K562 (cell line): ENCODE measurements at regions not wholly inside any gene's neighbourhood (a gene's known extent, or its start where the extent isn't known, plus 50 kb on each side); places are given as distances from the start of the nearest gene placed in this dataset.

Experiments
- ATAC-seq: fragments of 200-7000 bp; cut with Tn5 transposase; 3 replicates; pipeline ENCODE4 v1.9.1; 2020; ENCODE audit warnings: moderate library complexity
- BruUV-seq: library from RNA; stranded (reverse); fragments of 400-500 nt; replicated peaks from 2 replicates; lab custom pipeline; 2021; lab: Mats Ljungman, UMichigan
- CTCF ChIA-PET: fragments of 300-600 bp; formaldehyde crosslinking; extraction: SDS; loops from one replicate; lab custom pipeline; 2021; ENCODE audit warnings: low intra/inter-chr PET ratio; lab: Yijun Ruan, JAX
- POLR2A ChIA-PET: fragments of 300-600, 350-650 bp; sonication (Branson Sonifier 250); formaldehyde crosslinking; extraction: SDS; loops from one replicate; lab custom pipeline; 2021; ENCODE audit warnings: antibody characterized with exemption, inconsistent platforms; lab: Yijun Ruan, JAX
- DNase-seq, 4 experiments: peaks; one replicate each; pipeline versions ENCODE4 v3.0.0 to v3.0.0-alpha.2; 2011 to 2018; ENCODE audit warnings: low spot score in 3 of 4, mixed read lengths in 3 of 4; ENCODE audit errors: extremely low read depth in 1 of 4
- FAIRE-seq: peaks from 2 replicates; lab custom pipeline; 2011; peaks lifted over from hg19 to GRCh38; lab: Jason Lieb, UNC
- H2AFZ ChIP-seq: 2 replicates; pipeline ENCODE4 v1.6.0; 2011; ENCODE audit warnings: low read depth, low read length, control low read depth, inconsistent platforms
- H3K27ac ChIP-seq: fragments of 200-600 bp; 3 replicates; pipeline ENCODE4 v1.8.0; 2011; ENCODE audit warnings: low read depth, mild to moderate bottlenecking, control low read depth, inconsistent platforms, low read length, moderate library complexity, mixed read lengths; ENCODE audit errors: extremely low read depth
- H3K27me3 ChIP-seq, 2 experiments: fragments of 300-600 bp in 1 of 2; 2 replicates in 1 of 2; 3 replicates in 1 of 2; pipeline versions ENCODE4 v1.6.0 to v1.8.0; 2011; ENCODE audit warnings: inconsistent platforms in 2 of 2, low read length in 2 of 2, mild to moderate bottlenecking in 1 of 2, mixed read lengths in 1 of 2, moderate library complexity in 1 of 2; ENCODE audit not compliant: control insufficient read depth in 2 of 2, insufficient read depth in 2 of 2
- H3K36me3 ChIP-seq: fragments of 300-600 bp; 3 replicates; pipeline ENCODE4 v1.8.0; 2011; ENCODE audit warnings: mild to moderate bottlenecking, low read length, inconsistent platforms; ENCODE audit not compliant: control insufficient read depth, insufficient read depth
- H3K4me1 ChIP-seq, 2 experiments: fragments of 200-600 bp in 1 of 2; replicated peaks in 1 of 2; 2 replicates in 1 of 2; 3 replicates in 1 of 2; pipeline versions ENCODE4 v1.5.1 to v1.8.0; 2011; ENCODE audit warnings: inconsistent platforms in 2 of 2, low read length in 2 of 2, mild to moderate bottlenecking in 1 of 2, mixed read lengths in 1 of 2, moderate library complexity in 1 of 2; ENCODE audit not compliant: control insufficient read depth in 2 of 2, insufficient read depth in 2 of 2
- H3K4me2 ChIP-seq: 2 replicates; pipeline ENCODE4 v1.6.1; 2011; ENCODE audit warnings: low read length, control low read depth, inconsistent platforms, mixed read lengths; ENCODE audit not compliant: insufficient read depth
- H3K4me3 ChIP-seq: fragments of 200-600 bp; sonication (generic), shearing (Covaris generic); 2 replicates; pipeline ENCODE4 v1.5.1; 2016; ENCODE audit warnings: control low read depth, inconsistent platforms
- H3K79me2 ChIP-seq: fragments of 200-600 bp; 3 replicates; pipeline ENCODE4 v1.8.0; 2011; ENCODE audit warnings: low read length, inconsistent platforms; ENCODE audit not compliant: control insufficient read depth, insufficient read depth
- H3K9ac ChIP-seq, 2 experiments: 2 replicates each; pipeline versions ENCODE4 v1.6.0 to v1.6.1; 2011; ENCODE audit warnings: low read depth in 2 of 2, low read length in 2 of 2, control low read depth in 1 of 2, inconsistent platforms in 1 of 2, mild to moderate bottlenecking in 1 of 2, mixed read lengths in 1 of 2; ENCODE audit not compliant: insufficient read depth in 1 of 2
- H3K9me1 ChIP-seq: one replicate; pipeline ENCODE4 v1.6.0; 2011; ENCODE audit warnings: inconsistent platforms, mild to moderate bottlenecking, low read length, moderate library complexity; ENCODE audit not compliant: control insufficient read depth, insufficient read depth
- H3K9me3 ChIP-seq: replicated peaks from 2 replicates; pipeline ENCODE4 v1.5.1; 2011; ENCODE audit warnings: low read depth, low read length, inconsistent platforms; ENCODE audit not compliant: control insufficient read depth, insufficient read depth
- H4K20me1 ChIP-seq: replicated peaks from 2 replicates; pipeline ENCODE4 v1.6.1; 2011; ENCODE audit warnings: low read length, inconsistent platforms, mixed read lengths; ENCODE audit not compliant: control insufficient read depth, insufficient read depth
- DMBX1 ChIP-seq: fragments of 250-450 bp; sonication (Bioruptor Pico); IDR thresholded peaks from 2 replicates; pipeline ENCODE4 v1.8.0; 2022; ENCODE audit warnings: inconsistent platforms, mild to moderate bottlenecking, moderate library complexity, borderline replicate concordance
- KDM4B ChIP-seq, 2 experiments: fragments of 450-650 bp in 1 of 2; sonication (generic) in 1 of 2; IDR thresholded peaks; 2 replicates each; pipeline ENCODE4 v1.6.1; 2016 to 2017; ENCODE audit warnings: borderline replicate concordance in 2 of 2, antibody characterized with exemption in 1 of 2, low read depth in 1 of 2, mild to moderate bottlenecking in 1 of 2
- KLF16 ChIP-seq: IDR thresholded peaks from 2 replicates; pipeline ENCODE4 v1.6.1; 2016; ENCODE audit warnings: antibody characterized with exemption
- MYNN ChIP-seq, 2 experiments: sonication (generic); formaldehyde crosslinking in 1 of 2; IDR thresholded peaks; 2 replicates each; pipeline versions ENCODE4 v1.5.0 to v1.6.1; 2016 to 2020; ENCODE audit warnings: antibody characterized with exemption in 1 of 2, missing genetic modification reagents in 1 of 2
- NRF1 ChIP-seq, 2 experiments: fragments of 450-650 bp; IDR thresholded peaks in 1 of 2; conservative IDR thresholded peaks in 1 of 2; 2 replicates each; pipeline ENCODE4 v1.6.1; 2014; ENCODE audit warnings: mild to moderate bottlenecking in 2 of 2
- SP2 ChIP-seq: IDR thresholded peaks from 2 replicates; pipeline ENCODE4 v1.6.1; 2011; ENCODE audit warnings: mild to moderate bottlenecking, low read depth, low read length, moderate library complexity; ENCODE audit not compliant: poor library complexity, severe bottlenecking; ENCODE audit errors: extremely low read depth
- ZNF561 ChIP-seq: fragments of 450-650 bp; formaldehyde crosslinking; conservative IDR thresholded peaks from 2 replicates; pipeline ENCODE4 v1.4.0; 2020; ENCODE audit warnings: mild to moderate bottlenecking, moderate library complexity
- ZNF79 ChIP-seq: fragments of 250-450 bp; sonication (Bioruptor Pico); IDR thresholded peaks from 2 replicates; pipeline ENCODE4 v1.4.0; 2020; ENCODE audit warnings: low read depth, mild to moderate bottlenecking, moderate library complexity
- WGBS: fragments of 100-300 bp; shearing (Covaris generic); methylation state at CpG from one replicate; pipeline ENCODE4 v1.1.6; 2016; ENCODE audit warnings: low coverage, mixed read lengths; ENCODE audit not compliant: insufficient coverage; ENCODE audit errors: missing lambda C conversion rate; 5-methylcytosine and 5-hydroxymethylcytosine counted together
- in situ Hi-C: fragments of 300-500 bp; cut with MboI; formaldehyde crosslinking; loops from 4 replicates; pipeline ENCODE4 v1.15.0; 2018; ENCODE audit warnings: inconsistent platforms, mixed read lengths
- intact Hi-C: fragments of 100-400 bp; cut with micrococcal nuclease; formaldehyde crosslinking; loops from 2 replicates; pipeline ENCODE4 v1.14.2; 2022
- TF ChIP-seq, protein P1 (sequence below): IDR thresholded peaks from 2 replicates; pipeline ENCODE4 v1.6.1; 2011; ENCODE audit warnings: borderline replicate concordance, low read depth, mild to moderate bottlenecking, moderate library complexity, low read length; ENCODE audit not compliant: insufficient read depth, poor library complexity, severe bottlenecking
- TF ChIP-seq, protein P2 (sequence below): sonication (generic); formaldehyde crosslinking; IDR thresholded peaks from 2 replicates; pipeline ENCODE4 v1.8.0; 2023; ENCODE audit warnings: mild to moderate bottlenecking, missing genetic modification reagents

DNA sequence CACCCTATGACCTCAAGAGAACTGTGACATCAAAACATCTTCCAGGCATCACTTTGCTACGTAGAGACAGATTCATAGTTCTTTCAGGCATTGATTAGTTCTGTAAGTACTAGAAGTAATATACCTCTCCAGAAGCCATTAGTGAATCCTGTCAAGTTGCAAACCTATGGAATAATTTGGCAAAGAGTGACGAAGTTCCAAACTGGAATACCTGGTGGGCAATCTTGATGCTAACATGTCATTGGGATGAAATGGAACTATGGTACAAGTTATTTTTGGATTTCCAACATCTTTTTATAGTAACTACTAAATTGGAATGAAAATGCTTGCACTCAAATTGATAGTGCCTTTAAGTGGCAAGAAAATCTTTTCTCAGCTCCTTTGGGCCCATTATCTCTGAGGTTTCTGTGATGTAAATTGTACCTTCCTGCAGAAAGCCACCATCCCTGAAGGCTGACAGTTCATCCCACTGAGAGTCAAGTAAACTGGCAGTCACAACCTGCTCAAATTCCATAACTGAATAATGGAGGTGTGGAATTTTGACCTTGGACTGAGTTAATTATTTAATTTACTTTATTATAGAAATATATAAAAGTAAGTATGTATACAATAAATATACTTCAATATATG lies 435.5 kb downstream of the DTWD2 start:
- Histone ChIP-seq H3K9ac (no peak overlapping the region), H3K4me2 (no peak overlapping the region), H3K79me2 (no peaks in the 10 kb centered on the region), H3K4me3 (no peak overlapping the region), H2AFZ (no peak overlapping the region), H3K27me3 (no peaks in the 10 kb centered on the region), H3K4me1 (no peaks in the 10 kb centered on the region), H3K9me1 (no peaks in the 10 kb centered on the region), H3K36me3 (no peaks in the 10 kb centered on the region), H3K27ac (no peak overlapping the region), H3K9me3 (no peaks in the 10 kb centered on the region), H4K20me1 (no peaks in the 10 kb centered on the region)
- WGBS, result 3% methylated on average over 2 of the region's 2 CpGs
- in situ Hi-C loops (no loop called here), intact Hi-C loops (no loop called here)
- ChIA-PET CTCF (no interaction called here), POLR2A (no interaction called here)
- BruUV-seq, result no TSS peak
- DNase-seq (no peak), ATAC-seq (no peak), FAIRE-seq (no peak)
- TF ChIP-seq, protein P1, sequence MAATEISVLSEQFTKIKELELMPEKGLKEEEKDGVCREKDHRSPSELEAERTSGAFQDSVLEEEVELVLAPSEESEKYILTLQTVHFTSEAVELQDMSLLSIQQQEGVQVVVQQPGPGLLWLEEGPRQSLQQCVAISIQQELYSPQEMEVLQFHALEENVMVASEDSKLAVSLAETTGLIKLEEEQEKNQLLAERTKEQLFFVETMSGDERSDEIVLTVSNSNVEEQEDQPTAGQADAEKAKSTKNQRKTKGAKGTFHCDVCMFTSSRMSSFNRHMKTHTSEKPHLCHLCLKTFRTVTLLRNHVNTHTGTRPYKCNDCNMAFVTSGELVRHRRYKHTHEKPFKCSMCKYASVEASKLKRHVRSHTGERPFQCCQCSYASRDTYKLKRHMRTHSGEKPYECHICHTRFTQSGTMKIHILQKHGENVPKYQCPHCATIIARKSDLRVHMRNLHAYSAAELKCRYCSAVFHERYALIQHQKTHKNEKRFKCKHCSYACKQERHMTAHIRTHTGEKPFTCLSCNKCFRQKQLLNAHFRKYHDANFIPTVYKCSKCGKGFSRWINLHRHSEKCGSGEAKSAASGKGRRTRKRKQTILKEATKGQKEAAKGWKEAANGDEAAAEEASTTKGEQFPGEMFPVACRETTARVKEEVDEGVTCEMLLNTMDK, result no peak
- TF ChIP-seq, protein P2, sequence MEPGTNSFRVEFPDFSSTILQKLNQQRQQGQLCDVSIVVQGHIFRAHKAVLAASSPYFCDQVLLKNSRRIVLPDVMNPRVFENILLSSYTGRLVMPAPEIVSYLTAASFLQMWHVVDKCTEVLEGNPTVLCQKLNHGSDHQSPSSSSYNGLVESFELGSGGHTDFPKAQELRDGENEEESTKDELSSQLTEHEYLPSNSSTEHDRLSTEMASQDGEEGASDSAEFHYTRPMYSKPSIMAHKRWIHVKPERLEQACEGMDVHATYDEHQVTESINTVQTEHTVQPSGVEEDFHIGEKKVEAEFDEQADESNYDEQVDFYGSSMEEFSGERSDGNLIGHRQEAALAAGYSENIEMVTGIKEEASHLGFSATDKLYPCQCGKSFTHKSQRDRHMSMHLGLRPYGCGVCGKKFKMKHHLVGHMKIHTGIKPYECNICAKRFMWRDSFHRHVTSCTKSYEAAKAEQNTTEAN (CRISPR knock-in tag), result no peak
- TF ChIP-seq ZNF79 (CRISPR knock-in tag) (no peak), NRF1 (conservative IDR thresholded peaks at IDR 0.05 in 1 of 2, IDR thresholded peaks at IDR 0.05 in 1 of 2) (no peak), KDM4B (IDR thresholded peaks at IDR 0.05; ENCODE audit: borderline replicate concordance in 2 of 2, low read depth in 1 of 2) (no peak), DMBX1 (CRISPR knock-in tag) (no peak), KLF16 (no peak), MYNN (IDR thresholded peaks at IDR 0.05) (no peak), MYNN (CRISPR knock-in tag; IDR thresholded peaks at IDR 0.05) (no peak), ZNF561 (CRISPR knock-in tag) (no peak), SP2 (no peak)
